H9 (cell line): ENCODE measurements at regions not wholly inside any gene's neighbourhood (a gene's known extent, or its start where the extent isn't known, plus 50 kb on each side); places are given as distances from the start of the nearest gene placed in this dataset.

Experiments
- DNase-seq: peaks from one replicate; pipeline ENCODE4 v3.0.0-alpha.2; 2017
- H2AFZ ChIP-seq: one replicate; pipeline ENCODE4 v1.6.1; 2013; ENCODE audit warnings: mild to moderate bottlenecking, low read length, control low read depth, moderate library complexity
- H2AK5ac ChIP-seq: 2 replicates; pipeline ENCODE4 v1.6.1; 2013; ENCODE audit warnings: low read length, control low read depth, mixed read lengths; ENCODE audit not compliant: insufficient read length
- H2BK120ac ChIP-seq: one replicate; pipeline ENCODE4 v1.6.1; 2013; ENCODE audit warnings: low read depth, mild to moderate bottlenecking, low read length, control low read depth, inconsistent platforms; ENCODE audit not compliant: poor library complexity, severe bottlenecking
- H2BK12ac ChIP-seq: 2 replicates; pipeline ENCODE4 v1.6.1; 2013; ENCODE audit warnings: low read length, control low read depth, mixed read lengths, low read depth; ENCODE audit not compliant: insufficient read length
- H2BK15ac ChIP-seq: 2 replicates; pipeline ENCODE4 v1.6.1; 2013; ENCODE audit warnings: low read depth, low read length, control low read depth
- H2BK20ac ChIP-seq: one replicate; pipeline ENCODE4 v1.6.1; 2013; ENCODE audit warnings: low read depth, mild to moderate bottlenecking, low read length, control low read depth, inconsistent platforms; ENCODE audit not compliant: poor library complexity, severe bottlenecking
- H2BK5ac ChIP-seq: 2 replicates; pipeline ENCODE4 v1.6.1; 2013; ENCODE audit warnings: low read length, control low read depth, mixed read lengths; ENCODE audit not compliant: insufficient read length
- H3K14ac ChIP-seq: 2 replicates; pipeline ENCODE4 v1.6.1; 2013; ENCODE audit warnings: low read length, control low read depth; ENCODE audit not compliant: insufficient read depth
- H3K18ac ChIP-seq: 2 replicates; pipeline ENCODE4 v1.6.1; 2013; ENCODE audit warnings: low read depth, mild to moderate bottlenecking, mixed read lengths, low read length, control low read depth; ENCODE audit not compliant: insufficient read length
- H3K23ac ChIP-seq: 2 replicates; pipeline ENCODE4 v1.6.1; 2013; ENCODE audit warnings: low read length, control low read depth, mixed read lengths, low read depth; ENCODE audit not compliant: insufficient read length
- H3K23me2 ChIP-seq: 2 replicates; pipeline ENCODE4 v1.6.1; 2013; ENCODE audit warnings: low read depth, mild to moderate bottlenecking, mixed read lengths, low read length, control low read depth; ENCODE audit not compliant: insufficient read length, poor library complexity, severe bottlenecking
- H3K27ac ChIP-seq: 2 replicates; pipeline ENCODE4 v1.5.1; 2013; ENCODE audit warnings: low read length, control low read depth, mixed read lengths, low read depth; ENCODE audit not compliant: insufficient read length
- H3K27me3 ChIP-seq: 2 replicates; pipeline ENCODE4 v1.6.1; 2013; ENCODE audit warnings: low read length, control low read depth, inconsistent platforms; ENCODE audit not compliant: insufficient read depth
- H3K4ac ChIP-seq: 2 replicates; pipeline ENCODE4 v1.6.1; 2013; ENCODE audit warnings: low read depth, mild to moderate bottlenecking, control low read depth, inconsistent platforms, low read length, moderate library complexity
- H3K4me1 ChIP-seq: 2 replicates; pipeline ENCODE4 v1.6.1; 2013; ENCODE audit warnings: low read length, control low read depth, inconsistent platforms; ENCODE audit not compliant: insufficient read depth
- H3K4me2 ChIP-seq: 2 replicates; pipeline ENCODE4 v1.6.1; 2013; ENCODE audit warnings: low read length, control low read depth, mixed read lengths; ENCODE audit not compliant: insufficient read length, insufficient read depth
- H3K56ac ChIP-seq: 2 replicates; pipeline ENCODE4 v1.6.1; 2013; ENCODE audit warnings: low read depth, mild to moderate bottlenecking, mixed read lengths, low read length, control low read depth; ENCODE audit not compliant: insufficient read length
- H3K79me1 ChIP-seq: 2 replicates; pipeline ENCODE4 v1.6.1; 2013; ENCODE audit warnings: low read depth, mild to moderate bottlenecking, moderate library complexity, low read length, control low read depth, inconsistent platforms; ENCODE audit not compliant: insufficient read depth, poor library complexity, severe bottlenecking
- H3K79me2 ChIP-seq: 2 replicates; pipeline ENCODE4 v1.6.1; 2013; ENCODE audit warnings: low read length, control low read depth, inconsistent platforms; ENCODE audit not compliant: insufficient read depth
- H3K9ac ChIP-seq: 2 replicates; pipeline ENCODE4 v1.6.1; 2013; ENCODE audit warnings: low read length, control low read depth, mixed read lengths; ENCODE audit not compliant: insufficient read length; ENCODE audit errors: extremely low read depth
- H3K9me3 ChIP-seq: one replicate; pipeline ENCODE4 v1.6.1; 2013; ENCODE audit warnings: low read depth, low read length, inconsistent platforms; ENCODE audit not compliant: control insufficient read depth
- H3T11ph ChIP-seq: one replicate; pipeline ENCODE4 v1.6.1; 2013; ENCODE audit warnings: mild to moderate bottlenecking, low read length, control low read depth, inconsistent platforms
- H4K20me1 ChIP-seq: one replicate; pipeline ENCODE4 v1.6.1; 2013; ENCODE audit not compliant: control insufficient read depth, insufficient read length, insufficient read depth
- H4K5ac ChIP-seq: 2 replicates; pipeline ENCODE4 v1.6.1; 2013; ENCODE audit warnings: low read depth, mild to moderate bottlenecking, mixed read lengths, low read length, control low read depth; ENCODE audit not compliant: insufficient read length
- H4K8ac ChIP-seq: replicated peaks from 2 replicates; pipeline ENCODE4 v1.6.1; 2013; ENCODE audit warnings: low read length, control low read depth, mixed read lengths, low read depth; ENCODE audit not compliant: insufficient read length
- H4K91ac ChIP-seq: 2 replicates; pipeline ENCODE4 v1.6.1; 2013; ENCODE audit warnings: low read depth, mild to moderate bottlenecking, moderate library complexity, mixed read lengths, low read length, control low read depth; ENCODE audit not compliant: insufficient read length
- H3K27ac Mint-ChIP-seq, 3 experiments: 2 replicates in 2 of 3; 3 replicates in 1 of 3; pipeline ENCODE4 v1.8.0; 2020 to 2021; ENCODE audit warnings: mixed read lengths in 3 of 3, mild to moderate bottlenecking in 1 of 3, moderate library complexity in 1 of 3
- H3K27me3 Mint-ChIP-seq: 2 replicates; pipeline ENCODE4 v1.8.0; 2021; ENCODE audit warnings: low read depth, mild to moderate bottlenecking, moderate library complexity, mixed read lengths
- H3K36me3 Mint-ChIP-seq, 3 experiments: 2 replicates in 2 of 3; 3 replicates in 1 of 3; pipeline ENCODE4 v1.8.0; 2020 to 2021; ENCODE audit warnings: low read depth in 3 of 3, mixed read lengths in 3 of 3; ENCODE audit not compliant: insufficient read depth in 1 of 3
- H3K4me1 Mint-ChIP-seq, 2 experiments: 2 replicates each; pipeline ENCODE4 v1.8.0; 2020; ENCODE audit warnings: mixed read lengths in 2 of 2
- H3K4me3 Mint-ChIP-seq, 2 experiments: 2 replicates in 1 of 2; 3 replicates in 1 of 2; pipeline ENCODE4 v1.8.0; 2020 to 2021; ENCODE audit warnings: mild to moderate bottlenecking in 2 of 2, mixed read lengths in 2 of 2, moderate library complexity in 1 of 2
- H3K9me3 Mint-ChIP-seq, 2 experiments: 2 replicates in 1 of 2; 3 replicates in 1 of 2; pipeline ENCODE4 v1.8.0; 2020; ENCODE audit warnings: mild to moderate bottlenecking in 2 of 2, mixed read lengths in 2 of 2, moderate library complexity in 1 of 2
- CTCF ChIP-seq: fragments of 200-600 bp; sonication (generic); conservative IDR thresholded peaks from 3 replicates; pipeline ENCODE4 v1.8.0; 2021; ENCODE audit warnings: antibody characterized with exemption, mild to moderate bottlenecking
- WGBS: extraction: QIAGEN DNeasy Blood & Tissue Kit; methylation state at CpG from one replicate; pipeline ENCODE4 v1.1.7; 2013; ENCODE audit warnings: missing lambda C conversion rate, low lambda C conversion rate, mixed read lengths; ENCODE audit not compliant: insufficient read length; ENCODE audit errors: extremely low coverage; 5-methylcytosine and 5-hydroxymethylcytosine counted together

GRCh38 chr10:45183174-45183573 lies 132.2 kb downstream of the OR13A1 start:
- TF ChIP-seq CTCF, result no peak
- Mint-ChIP-seq H3K4me3 (no peak overlapping the region), H3K36me3 (no peaks in the 10 kb centered on the region; a peak in 1 of 7 replicates), H3K27me3 (no peaks in the 10 kb centered on the region), H3K9me3 (no peaks in the 10 kb centered on the region), H3K4me1 (peaks cover 4 to 7% of the 10 kb centered on the region in 2 experiments; a peak in 3 of 4 replicates), H3K27ac (no peak overlapping the region)
- H4K5ac ChIP-seq, result no peak overlapping the region
- no peak overlapping the region for H2BK5ac ChIP-seq
- H3K4ac ChIP-seq, result no peak overlapping the region
- no peak overlapping the region for H4K91ac ChIP-seq
- WGBS, result no CpG with 5 or more reads among the region's 4 CpGs
- H2BK15ac ChIP-seq, result no peak overlapping the region
- no peaks in the 10 kb centered on the region for H3K79me1 ChIP-seq
- H3K4me2 ChIP-seq, result no peak overlapping the region
- no peaks in the 10 kb centered on the region for H3K27me3 ChIP-seq
- no peak overlapping the region for H3K14ac ChIP-seq
- no peak overlapping the region for H3T11ph ChIP-seq
- H3K9me3 ChIP-seq, result no peaks in the 10 kb centered on the region
- H2AFZ ChIP-seq, result no peak overlapping the region
- H3K23ac ChIP-seq, result no peak overlapping the region
- H3K4me1 ChIP-seq, result no peaks in the 10 kb centered on the region
- no peak overlapping the region for H2AK5ac ChIP-seq
- H3K56ac ChIP-seq, result no peak overlapping the region
- H4K20me1 ChIP-seq, result no peaks in the 10 kb centered on the region
- no peaks in the 10 kb centered on the region for H3K79me2 ChIP-seq
- H3K18ac ChIP-seq, result no peak overlapping the region
- H3K9ac ChIP-seq, result no peak overlapping the region
- no peak overlapping the region for H2BK120ac ChIP-seq
- no peak for DNase-seq
- no peak overlapping the region for H3K27ac ChIP-seq
- H2BK20ac ChIP-seq, result no peak overlapping the region
- H3K23me2 ChIP-seq, result no peaks in the 10 kb centered on the region
- no peak overlapping the region for H2BK12ac ChIP-seq
- H4K8ac ChIP-seq, result no peak overlapping the region
